RPMI8226 (cell line): ENCODE measurements at regions not wholly inside any gene's neighbourhood (a gene's known extent, or its start where the extent isn't known, plus 50 kb on each side); places are given as distances from the start of the nearest gene placed in this dataset.

Experiments used
- DNase-seq: peaks from one replicate; pipeline ENCODE4 v3.0.0-alpha.2; 2015

DNA sequence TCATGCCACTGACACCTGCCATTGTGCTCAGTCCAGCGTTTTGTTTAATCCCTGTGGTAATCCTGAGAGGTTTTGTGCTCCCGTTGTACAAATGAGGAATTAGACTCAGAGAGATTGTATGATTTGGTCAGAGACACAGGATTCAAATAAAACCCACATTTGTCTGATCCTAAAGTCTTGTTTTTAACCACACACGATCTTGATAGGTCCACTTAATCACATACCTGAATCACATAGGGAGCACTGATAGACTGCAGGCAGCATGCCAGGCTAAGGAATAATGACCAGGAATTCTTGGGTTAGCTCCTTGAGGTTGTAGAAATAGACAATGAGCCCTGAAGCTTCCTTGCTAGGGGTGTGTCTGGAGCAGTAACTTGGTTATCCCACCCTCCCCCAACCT, 202.6 kb upstream of the RGS6 start:
- DNase-seq = no peak

DNA sequence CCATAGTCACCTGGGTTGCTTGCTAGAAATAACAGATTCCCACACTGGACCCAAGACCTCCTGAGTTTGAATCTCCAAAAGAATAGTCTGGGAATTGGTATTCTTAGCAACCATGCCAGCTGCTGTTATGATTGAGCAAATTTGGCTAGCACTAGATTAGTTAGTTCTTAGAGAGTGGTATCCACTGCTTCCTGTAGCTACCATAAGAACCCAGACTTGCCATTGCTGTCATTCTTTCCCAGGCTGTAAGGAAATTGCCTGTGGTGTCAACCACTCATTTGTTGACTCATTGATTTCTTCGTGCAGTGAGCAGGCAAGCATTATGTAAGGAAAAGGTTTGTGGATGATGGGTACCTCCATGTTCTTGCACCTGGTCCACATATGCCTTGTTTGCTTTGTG, 201.8 kb upstream of the RGS6 start:
- no peak for DNase-seq

DNA sequence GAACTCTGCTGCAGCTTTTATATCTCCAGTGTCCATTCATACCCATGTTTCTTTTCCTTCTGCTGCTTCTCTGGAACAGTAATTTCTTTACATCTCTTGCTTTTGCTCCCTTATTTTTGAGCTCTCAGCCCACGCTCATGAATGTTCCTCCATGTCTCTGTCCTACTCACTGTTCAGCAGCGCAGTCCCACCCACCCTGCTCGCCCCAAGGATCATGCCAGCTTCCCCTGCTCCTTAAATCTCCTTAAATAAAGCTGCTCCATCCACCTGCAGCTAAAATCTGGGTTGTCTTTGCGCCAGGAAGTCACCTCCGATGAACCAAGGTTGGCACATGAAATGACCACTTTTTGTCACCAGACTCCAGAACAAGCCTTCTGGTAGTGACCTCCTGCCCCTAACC, 201.1 kb upstream of the RGS6 start:
- no peak for DNase-seq

DNA sequence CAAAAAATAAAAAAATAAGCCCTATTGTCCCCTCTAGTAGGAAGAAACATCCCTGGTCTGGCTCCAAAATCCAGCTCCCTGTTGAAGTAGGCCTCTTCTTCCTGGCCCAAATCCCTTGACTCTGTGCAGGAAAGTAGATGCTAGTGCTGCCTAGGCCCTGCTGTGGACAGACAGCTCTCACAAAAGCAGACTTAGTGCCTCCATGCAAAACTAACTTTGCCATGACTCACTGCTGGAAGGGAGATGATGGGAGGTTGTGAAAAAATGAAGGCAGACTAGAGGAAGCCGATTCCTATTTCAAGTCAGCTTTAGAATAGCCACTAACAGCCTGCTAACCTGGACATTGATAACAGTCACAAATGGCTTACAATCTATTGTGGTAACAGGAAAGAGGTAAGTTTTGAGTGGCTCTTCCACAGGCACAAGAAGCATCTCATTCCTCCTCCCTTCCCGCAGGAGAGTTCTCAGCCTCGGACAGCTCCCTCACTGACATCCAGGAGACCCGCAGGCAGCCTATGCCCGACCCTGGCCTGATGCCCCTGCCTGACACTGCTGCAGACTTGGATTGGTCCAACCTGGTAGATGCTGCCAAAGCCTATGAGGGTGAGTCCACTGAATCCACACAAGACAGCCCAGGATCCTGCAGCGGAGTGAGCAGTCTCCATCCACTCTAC, 198.9 kb upstream of the RGS6 start:
- no peak for DNase-seq

DNA sequence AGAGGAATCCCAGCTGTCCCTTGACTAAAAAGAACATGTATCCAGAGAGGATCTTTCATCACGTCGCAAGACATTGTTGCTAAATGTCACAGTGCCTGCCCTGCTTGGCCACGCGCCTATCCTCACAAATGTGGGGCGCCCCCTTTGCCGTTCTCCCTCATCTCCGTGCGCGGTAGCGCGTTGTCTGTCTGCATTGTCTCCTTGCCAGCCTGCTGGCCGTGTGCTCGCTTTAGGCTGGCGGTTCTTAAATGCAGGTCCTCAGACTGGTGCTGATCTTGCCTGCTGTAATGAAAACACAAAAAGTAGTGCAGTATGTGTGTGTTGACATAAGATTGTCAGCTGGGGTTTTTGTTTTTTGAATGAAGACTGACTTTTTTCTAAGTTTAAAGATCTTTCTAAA, 198.2 kb upstream of the RGS6 start:
- no peak for DNase-seq

DNA sequence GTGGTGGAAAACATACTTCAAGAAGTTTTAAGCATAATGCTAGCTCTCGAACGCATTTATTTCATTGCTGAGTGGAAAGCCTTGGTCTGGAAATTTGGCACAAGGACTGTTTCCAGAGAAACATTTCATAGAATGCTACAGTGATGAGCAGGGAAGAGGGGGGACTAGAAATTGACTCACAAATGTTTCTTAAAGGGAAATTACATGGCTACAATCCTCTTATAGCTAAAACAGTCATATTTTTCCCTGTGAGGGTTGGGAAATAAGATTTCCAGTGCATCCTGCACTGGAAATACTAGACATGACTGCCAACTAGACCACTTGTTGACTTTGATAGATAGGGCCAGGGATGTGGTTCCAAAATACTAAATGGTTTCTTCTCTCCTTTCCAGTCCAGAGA, 197.3 kb upstream of the RGS6 start:
- DNase-seq = no peak

DNA sequence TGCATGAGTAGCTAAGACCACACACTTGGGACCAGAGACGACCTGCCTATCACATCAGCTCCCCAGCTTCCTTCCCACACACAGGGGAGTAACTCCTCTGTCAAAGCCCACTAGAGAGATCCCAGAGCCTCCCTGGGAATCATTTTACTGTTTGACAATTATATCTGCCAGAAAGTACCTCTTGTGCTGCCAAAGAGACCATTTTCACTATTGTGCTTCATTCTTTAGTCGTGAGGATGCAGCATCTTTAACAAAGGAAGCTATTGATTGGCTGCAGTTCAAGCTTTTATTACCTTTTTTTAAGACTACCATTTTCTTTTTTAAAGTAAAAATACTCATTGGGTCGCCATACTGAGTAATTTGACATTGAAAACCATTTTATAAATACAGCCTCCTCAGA, 194.5 kb upstream of the RGS6 start:
- no peak for DNase-seq

DNA sequence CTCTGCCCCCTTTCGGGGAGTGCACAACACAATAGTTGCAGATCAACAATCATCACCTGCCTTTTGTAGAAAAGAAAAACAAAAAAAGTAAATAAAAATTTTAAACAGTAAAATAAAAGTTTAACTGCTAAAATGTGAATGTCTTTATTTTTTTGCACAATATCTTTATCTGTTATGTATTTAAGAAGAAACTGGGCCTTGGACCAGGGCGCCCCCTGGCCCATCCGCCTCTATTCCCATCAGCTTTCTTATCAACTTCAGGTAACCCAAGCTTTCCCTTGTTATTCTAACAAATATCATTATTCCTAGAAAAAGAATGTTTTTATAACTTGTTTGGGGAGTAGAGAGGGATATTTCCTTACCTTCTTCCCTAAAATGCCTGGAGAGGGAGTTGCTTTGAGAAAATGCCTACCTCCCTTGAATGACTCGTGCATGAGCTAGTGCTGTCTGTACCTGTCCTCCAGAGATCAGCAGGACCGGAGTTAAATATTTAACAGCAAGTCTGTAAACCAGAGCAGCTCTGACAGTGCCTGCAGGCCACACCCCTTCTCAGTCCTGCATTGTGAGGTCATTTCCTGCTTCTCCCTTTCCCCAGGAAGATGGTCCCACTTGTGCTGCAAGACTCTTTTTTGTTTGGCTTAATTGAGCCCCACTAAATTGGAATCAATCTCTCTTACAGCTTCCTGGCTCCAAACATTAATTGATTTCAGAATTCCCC, 192.8 kb upstream of the RGS6 start:
- no peak for DNase-seq

DNA sequence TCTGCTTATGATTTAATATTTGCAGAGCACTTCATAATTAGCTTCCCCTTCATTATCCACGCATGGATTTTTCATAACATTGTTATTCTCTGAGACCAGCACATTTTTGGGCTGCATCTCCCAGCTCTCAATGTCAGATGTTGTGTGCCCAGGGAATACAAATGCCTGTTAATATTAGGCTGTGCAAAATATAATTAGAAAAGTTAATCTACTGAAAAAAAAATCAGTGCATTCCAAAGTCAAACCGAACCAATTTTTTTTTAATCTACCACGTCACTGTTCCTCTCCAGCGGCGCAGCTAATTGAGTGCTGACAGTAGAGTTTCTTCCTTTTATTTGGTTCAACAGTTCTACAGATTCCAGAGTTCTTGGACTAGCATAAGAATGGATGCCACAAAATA, 191.0 kb upstream of the RGS6 start:
- no peak for DNase-seq

DNA sequence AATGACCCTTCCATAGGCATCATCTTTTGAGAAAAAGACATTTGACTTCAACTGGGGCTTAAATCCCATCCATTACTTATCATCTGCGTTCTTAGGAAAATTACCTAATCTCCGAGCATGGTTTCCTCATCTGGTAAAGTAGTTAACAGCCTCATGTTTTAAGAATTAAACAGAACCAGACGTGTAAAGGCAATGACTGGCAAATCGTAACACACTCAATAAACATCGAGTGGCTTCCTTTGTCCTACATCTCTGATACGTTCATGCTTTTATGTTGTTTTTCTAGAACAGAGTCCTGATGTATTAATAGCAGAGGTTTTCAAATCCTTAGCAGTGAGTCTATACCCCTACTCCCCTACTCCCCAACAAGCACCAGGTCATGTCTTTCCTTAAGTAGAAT, 189.7 kb upstream of the RGS6 start:
- no peak for DNase-seq

DNA sequence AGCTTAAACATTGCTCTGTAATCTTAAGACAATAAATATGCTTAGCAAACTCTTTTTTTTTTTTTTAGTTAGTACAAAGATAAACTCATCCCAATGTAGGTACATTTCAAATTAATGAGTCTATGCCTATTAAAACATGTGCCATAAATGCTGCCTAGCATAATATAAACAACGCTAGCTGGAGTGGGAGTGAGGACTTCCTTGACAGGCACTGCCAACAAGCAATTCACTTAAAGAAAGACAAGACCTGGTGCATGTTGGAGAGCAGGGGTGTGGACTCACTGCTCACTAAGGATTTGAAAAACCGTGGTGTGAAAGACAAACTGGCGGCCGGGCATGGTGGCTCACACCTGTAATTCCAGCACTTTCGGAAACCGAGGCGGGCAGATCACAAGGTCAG, 187.2 kb upstream of the RGS6 start:
- DNase-seq = no peak

DNA sequence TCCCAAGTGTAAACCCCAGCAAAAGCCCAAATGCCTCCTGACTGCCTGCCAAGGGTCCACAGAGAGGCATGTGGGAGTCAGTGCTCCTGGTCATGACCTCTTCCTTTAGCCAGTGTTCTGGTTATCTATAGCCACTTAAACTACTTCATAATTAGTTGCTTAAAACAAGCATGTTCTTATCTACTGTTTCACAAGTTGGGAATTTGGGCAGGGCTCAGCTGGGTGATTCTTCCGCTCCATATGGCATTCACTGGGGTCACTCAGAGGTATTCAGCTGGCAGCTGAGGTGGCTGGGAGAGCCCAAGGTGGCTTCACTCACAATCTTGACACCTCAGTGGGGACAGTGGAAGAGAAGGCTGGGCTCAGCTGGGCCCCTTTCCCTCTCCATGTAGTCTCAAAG, 184.0 kb upstream of the RGS6 start:
- DNase-seq = no peak

DNA sequence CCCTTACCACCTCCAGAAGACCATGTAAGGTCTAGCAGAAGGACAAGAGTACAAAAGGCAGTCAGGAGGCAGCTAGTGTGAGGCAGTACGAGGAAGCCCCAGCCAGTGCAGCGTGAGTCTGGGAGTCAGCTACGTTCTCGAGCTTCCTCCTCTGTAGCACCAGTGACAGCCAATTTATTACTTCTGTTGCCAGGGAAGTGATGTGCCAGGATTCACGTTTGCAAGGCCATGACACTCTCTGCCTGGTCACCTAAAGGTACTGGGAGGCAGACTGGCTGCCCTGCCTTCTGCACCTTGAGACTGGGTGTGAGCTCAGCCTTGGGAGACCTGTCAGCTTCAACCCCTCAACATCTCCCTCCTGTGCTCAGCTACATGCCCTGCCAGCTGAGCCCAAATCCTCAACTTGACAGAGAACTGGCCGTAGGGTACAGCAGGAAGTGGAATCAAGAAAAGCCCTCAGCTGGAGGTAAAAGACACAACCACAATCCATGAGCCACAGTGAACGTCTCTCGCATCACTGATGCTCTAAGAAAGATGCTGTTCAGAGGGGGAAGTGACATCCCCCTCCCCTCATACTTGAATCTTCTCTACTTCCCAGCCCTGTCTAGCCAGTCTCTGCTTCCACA, 182.5 kb upstream of the RGS6 start:
- no peak for DNase-seq

DNA sequence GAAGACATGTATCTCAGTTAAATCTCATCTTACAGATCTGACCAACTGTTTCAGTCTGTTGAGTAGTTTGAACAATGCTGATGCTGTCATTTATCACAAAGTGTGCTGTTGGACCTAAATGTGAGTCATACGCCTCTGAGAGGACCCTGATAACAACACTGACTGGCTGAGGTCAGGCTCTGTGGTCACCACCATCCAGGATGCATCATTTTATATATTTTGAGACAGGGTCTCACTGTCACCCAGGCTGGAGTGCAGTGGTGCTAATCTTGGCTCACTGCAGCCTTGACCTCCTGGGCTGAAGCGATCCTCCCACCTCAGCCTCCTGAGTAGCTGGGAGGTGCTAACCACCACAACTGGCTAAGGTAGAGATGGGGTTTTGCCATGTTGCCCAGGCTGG, 181.0 kb upstream of the RGS6 start:
- no peak for DNase-seq

DNA sequence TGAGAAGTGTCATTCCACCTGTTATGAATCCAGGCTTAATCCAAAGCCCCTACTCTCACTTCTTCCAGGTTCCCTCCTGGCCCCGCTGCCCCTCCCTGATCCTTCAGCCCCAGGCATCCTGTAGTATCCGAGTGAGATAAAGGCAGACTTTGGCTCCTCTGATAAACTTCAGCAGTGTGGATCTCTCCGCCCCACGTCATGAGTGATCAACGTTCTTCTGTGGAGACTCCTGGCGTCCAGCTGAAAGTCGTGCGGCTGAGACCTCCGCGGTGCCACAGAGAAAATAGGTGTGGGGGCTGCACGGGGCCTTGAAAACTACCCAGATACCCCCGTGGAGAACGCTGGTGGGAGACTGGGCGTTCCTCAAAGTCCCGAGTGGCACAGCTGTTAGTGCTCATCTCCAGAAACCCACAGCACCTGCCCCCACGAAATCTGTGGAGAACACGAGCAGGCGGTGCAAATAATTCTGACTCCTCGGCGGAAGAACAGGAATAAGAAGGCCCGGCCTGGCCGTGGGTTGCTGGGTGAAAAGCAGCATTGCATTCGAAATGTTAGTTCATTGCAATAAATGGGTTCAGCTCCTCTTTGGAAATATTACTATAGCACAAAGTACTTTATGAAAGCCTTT, 180.0 kb upstream of the RGS6 start:
- DNase-seq = no peak

DNA sequence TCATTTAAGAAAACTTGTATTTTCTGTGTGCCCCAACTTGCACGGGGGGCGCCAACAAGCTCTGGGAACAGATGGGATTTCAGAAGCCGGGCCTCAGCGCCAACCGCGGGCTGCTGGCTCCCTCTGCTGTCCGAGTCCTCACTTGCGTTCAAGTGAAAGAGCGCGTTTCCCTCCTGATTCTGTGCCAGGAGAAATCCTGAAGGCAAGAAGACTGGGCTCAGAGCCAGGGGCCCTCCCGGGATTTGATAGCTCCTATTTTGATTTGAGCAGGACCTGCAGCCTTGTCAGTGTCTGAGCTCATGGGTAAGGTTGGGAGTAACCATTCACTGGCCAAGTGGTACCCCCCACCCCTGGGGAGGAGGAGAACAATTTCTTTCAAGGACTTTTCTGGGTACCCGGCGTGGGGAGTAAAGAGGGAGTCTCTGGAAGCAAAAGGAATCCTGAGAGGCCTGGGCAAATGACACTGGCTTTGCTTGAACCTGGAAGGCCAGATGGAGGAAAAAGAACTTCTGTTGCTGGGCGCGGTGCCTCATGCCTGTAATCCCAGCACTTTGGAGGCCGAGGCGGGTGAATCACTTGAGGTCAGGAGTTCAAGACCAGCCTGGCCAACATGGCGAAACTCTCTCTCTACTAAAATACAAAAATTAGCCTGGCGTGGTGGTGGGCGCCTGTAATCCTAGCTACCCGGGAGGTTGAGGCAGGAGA, 179.0 kb upstream of the RGS6 start:
- peak; percentile 67 for DNase-seq

DNA sequence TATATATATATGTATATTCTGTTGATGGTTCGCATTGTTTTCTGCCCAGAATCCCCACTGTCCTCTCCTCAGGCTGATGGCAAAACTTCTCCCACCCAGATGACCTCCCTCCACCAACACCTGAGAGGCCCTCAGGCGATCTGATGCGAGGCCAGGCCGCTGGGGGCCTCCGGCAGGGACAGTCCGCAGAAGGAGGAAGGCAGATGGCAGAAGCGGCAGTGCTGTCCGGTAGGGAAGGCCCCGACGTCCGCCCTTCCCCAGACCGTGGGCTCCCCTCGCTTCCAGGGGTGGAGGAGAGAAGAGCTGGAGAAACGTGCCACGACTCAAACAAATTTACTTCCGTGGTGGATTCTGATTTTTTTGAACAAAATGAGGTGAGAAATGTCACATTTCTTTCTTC, 178.3 kb upstream of the RGS6 start:
- DNase-seq = no peak

DNA sequence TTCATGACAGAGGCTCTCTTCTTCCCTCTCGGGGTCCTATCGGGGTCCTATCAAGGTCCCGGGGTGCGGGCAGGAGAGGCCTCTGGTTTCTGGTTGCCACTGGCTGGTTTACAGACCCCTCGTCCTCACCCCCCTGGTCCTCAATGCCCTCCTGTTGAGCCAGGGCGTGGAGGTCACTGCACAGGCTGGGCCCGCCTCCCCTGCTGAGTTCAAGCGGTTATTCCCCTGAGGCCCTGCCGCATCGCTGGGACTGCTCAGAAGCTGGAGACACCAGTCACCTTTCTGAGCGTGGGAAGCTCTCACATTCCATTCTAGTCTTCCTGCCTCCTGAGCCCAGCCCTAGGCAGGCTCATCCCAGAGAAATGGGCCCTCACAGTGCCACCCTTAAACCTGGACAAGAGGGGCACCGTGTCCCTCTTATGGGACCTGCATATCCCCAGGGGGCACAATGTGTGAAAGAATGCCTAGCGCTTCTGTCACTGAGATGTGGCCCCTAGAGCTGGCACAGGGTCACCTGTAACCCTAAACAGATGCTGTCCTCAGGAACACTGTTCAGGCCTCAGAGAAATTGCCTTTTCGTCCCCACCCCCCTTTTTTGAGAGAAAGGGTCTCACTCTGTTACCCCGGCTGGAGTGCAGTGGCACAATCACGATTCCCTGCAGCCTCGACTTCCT, 177.7 kb upstream of the RGS6 start:
- DNase-seq = no peak

DNA sequence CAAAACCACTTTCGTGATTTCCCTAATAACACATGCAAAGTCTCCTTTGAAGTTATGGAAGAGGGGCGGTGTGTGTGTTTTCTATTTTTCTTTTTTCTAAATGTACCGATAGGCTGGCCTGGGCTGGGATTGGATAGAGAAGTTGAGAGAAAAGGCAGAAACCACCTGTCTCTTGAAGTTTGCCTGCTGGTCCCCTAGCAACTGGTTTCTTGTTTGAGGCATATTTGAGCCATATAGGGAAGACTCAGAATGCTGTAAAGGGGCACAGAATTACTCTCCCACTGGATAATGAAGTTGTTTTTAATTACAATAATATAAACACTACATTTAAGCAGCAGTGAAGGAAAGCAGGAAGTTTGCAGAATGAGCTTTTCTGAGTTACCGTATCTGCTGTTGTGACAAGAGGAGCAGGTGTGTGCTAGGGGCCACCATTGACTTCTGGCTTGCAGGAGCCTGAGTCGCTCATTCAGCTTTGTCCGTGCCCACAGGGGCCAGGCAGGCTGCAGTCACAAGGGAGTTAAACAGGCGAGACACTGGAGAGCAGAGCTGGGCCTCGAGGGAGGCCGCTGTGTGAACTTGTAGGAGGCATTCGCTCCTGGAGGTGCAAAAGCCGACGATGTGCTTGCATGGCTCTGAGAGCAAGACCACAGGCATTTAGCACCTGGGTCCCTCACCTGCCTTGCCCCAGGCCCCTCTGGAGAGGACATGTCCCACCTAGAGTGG, 173.8 kb upstream of the RGS6 start:
- DNase-seq = no peak

DNA sequence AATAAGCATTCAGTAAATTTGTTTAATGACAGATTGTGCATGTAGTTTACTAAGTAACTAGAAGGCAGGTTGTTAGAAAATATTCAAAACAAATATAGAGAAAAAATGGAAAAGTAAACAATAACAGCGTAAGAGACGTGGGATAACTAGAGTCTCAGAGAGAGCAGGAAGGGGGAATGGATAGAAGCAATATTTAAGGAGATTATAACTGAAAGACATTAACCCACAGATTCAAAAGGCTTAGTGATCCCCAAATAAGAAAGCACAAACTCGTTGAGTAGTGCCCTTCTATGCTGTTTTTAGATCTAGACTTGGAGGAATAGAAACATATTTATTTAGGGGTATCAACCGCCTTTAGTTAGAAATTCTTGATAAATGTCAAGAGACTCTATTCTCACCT, 169.7 kb upstream of the RGS6 start:
- DNase-seq = no peak

DNA sequence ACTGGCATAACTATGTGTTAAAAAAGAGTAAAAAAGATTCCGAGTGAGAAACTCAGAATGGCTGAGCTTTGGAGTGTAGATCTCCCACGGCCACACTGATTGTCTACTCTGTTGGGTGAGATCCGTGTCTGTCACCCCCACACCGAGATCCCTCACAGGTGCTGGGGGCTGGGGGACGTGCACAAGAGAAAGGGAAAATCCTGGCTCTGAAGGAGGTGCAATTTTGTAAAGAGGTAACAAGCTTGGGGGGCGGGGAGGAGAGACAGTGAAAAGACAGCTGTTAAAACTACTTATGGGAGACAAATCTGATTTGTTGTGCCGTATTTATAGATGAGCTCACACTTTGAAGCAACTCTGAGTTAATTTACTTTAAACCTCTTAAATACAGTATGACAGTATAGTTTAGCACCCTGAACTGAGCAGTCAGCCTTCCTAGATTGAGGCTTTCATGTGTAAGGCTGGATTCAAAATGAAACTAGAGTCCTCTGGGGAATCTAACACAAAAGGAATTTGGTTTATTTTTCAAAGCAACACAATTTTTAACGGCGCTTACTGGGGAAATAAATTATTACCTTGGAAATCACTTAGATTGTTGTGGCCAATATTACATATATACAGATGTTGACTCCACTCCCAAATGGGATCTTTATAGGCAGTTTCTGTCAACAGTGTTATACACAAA, 167.4 kb upstream of the RGS6 start:
- DNase-seq = no peak

DNA sequence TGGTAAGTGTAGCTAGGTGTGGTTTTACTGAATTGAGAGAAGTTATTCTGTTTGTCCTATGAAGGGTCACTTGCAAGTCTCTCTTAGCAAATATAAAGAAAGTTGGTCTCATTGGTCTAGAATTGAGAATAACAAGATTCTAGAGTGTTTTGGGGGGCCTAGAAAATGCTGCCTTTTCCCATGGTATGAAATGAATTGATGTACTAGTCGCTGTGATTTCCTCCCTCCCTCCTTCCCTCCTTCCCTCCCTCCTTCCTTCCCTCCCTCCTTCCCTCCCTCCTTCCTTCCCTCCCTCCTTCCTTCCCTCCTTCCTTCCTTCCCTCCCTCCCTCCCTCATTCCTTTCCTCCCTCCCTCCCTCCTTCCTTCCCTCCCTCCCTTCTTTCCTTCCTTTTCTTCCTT, 166.7 kb upstream of the RGS6 start:
- no peak for DNase-seq
